ENCODE measurements at regions not wholly inside any gene's neighbourhood (a gene's known extent, or its start where the extent isn't known, plus 50 kb on each side); places are given as distances from the start of the nearest gene placed in this dataset.

DNA sequence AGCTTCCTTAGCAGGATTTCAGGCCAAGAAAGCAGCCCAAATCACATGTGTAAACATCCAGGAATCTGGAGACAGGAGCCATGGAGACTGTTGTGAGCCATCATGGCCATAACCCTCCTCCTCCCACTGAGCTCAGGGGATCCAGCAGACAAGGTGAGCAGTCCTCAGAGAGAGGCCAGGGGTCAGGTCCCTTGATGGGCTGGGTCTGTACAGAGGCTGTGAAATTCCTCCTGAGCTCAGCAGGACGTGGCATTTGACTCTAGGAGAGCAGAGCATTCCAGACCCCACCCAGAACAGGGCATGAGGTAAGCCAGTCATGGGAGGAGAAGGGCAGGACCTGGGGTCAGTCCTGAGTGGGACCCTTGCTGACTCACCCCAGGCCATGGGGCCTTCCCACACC is 67.0 kb upstream of the ACAN start:
- TF ChIP-seq, protein P1, sequence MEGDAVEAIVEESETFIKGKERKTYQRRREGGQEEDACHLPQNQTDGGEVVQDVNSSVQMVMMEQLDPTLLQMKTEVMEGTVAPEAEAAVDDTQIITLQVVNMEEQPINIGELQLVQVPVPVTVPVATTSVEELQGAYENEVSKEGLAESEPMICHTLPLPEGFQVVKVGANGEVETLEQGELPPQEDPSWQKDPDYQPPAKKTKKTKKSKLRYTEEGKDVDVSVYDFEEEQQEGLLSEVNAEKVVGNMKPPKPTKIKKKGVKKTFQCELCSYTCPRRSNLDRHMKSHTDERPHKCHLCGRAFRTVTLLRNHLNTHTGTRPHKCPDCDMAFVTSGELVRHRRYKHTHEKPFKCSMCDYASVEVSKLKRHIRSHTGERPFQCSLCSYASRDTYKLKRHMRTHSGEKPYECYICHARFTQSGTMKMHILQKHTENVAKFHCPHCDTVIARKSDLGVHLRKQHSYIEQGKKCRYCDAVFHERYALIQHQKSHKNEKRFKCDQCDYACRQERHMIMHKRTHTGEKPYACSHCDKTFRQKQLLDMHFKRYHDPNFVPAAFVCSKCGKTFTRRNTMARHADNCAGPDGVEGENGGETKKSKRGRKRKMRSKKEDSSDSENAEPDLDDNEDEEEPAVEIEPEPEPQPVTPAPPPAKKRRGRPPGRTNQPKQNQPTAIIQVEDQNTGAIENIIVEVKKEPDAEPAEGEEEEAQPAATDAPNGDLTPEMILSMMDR (CRISPR knock-in tag; IDR thresholded peaks at IDR 0.05) = no peak
- TF ChIP-seq HNRNPH1 (optimal IDR thresholded peaks at IDR 0.05; ENCODE audit: low read depth, low read length) = no peak
- TF ChIP-seq TAF1 (CRISPR knock-in tag; IDR thresholded peaks at IDR 0.05) = no peak
- no peak for TF ChIP-seq ATF1 (CRISPR knock-in tag; IDR thresholded peaks at IDR 0.05)
- no peak for TF ChIP-seq EP300 (IDR thresholded peaks at IDR 0.05; ENCODE audit: low read depth in 2 of 2, low read length in 2 of 2)
- TF ChIP-seq EP300 (CRISPR knock-in tag; IDR thresholded peaks at IDR 0.05; ENCODE audit: borderline replicate concordance) = no peak
- TF ChIP-seq, protein P2, sequence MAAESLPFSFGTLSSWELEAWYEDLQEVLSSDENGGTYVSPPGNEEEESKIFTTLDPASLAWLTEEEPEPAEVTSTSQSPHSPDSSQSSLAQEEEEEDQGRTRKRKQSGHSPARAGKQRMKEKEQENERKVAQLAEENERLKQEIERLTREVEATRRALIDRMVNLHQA (CRISPR knock-in tag; IDR thresholded peaks at IDR 0.05) = no peak
- TF ChIP-seq STAT5B (CRISPR knock-in tag; IDR thresholded peaks at IDR 0.05) = no peak
- no peak for TF ChIP-seq PTBP1 (IDR thresholded peaks at IDR 0.05; ENCODE audit: low read depth, low read length, poor library complexity, severe bottlenecking)
- no peak for TF ChIP-seq FOXJ3 (CRISPR knock-in tag; IDR thresholded peaks at IDR 0.05; ENCODE audit: borderline replicate concordance)
- TF ChIP-seq, protein P3, sequence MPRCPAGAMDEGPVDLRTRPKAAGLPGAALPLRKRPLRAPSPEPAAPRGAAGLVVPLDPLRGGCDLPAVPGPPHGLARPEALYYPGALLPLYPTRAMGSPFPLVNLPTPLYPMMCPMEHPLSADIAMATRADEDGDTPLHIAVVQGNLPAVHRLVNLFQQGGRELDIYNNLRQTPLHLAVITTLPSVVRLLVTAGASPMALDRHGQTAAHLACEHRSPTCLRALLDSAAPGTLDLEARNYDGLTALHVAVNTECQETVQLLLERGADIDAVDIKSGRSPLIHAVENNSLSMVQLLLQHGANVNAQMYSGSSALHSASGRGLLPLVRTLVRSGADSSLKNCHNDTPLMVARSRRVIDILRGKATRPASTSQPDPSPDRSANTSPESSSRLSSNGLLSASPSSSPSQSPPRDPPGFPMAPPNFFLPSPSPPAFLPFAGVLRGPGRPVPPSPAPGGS (CRISPR knock-in tag; IDR thresholded peaks at IDR 0.05) = no peak
- TF ChIP-seq, protein P4, sequence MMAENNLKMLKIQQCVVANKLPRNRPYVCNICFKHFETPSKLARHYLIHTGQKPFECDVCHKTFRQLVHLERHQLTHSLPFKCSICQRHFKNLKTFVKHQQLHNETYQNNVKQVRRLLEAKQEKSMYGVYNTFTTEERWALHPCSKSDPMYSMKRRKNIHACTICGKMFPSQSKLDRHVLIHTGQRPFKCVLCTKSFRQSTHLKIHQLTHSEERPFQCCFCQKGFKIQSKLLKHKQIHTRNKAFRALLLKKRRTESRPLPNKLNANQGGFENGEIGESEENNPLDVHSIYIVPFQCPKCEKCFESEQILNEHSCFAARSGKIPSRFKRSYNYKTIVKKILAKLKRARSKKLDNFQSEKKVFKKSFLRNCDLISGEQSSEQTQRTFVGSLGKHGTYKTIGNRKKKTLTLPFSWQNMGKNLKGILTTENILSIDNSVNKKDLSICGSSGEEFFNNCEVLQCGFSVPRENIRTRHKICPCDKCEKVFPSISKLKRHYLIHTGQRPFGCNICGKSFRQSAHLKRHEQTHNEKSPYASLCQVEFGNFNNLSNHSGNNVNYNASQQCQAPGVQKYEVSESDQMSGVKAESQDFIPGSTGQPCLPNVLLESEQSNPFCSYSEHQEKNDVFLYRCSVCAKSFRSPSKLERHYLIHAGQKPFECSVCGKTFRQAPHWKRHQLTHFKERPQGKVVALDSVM (CRISPR knock-in tag; IDR thresholded peaks at IDR 0.05) = no peak
- TF ChIP-seq CHCHD3 (CRISPR knock-in tag; IDR thresholded peaks at IDR 0.05) = no peak
